Lower lobe of right lung (tissue), 2 donors: ENCODE measurements at regions not wholly inside any gene's neighbourhood (a gene's known extent, or its start where the extent isn't known, plus 50 kb on each side); places are given as distances from the start of the nearest gene placed in this dataset.

ENCODE experiments used
- ATAC-seq, 2 donors: fragments of 200-7000 bp; cut with Tn5 transposase; one replicate each; pipeline ENCODE4 v1.9.1; 2020 to 2022; ENCODE audit warnings: mild to moderate bottlenecking in 2 of 2, moderate library complexity in 2 of 2
- DNase-seq: peaks from one replicate; pipeline ENCODE4 v3.0.0-alpha.2; 2020
- H3K27ac ChIP-seq: fragments of 200-600 bp; one replicate; pipeline ENCODE4 v1.8.0; 2022
- H3K27me3 ChIP-seq: fragments of 200-600 bp; one replicate; pipeline ENCODE4 v1.8.0; 2022; ENCODE audit warnings: low read depth
- H3K36me3 ChIP-seq: fragments of 200-600 bp; one replicate; pipeline ENCODE4 v1.8.0; 2022; ENCODE audit warnings: mild to moderate bottlenecking
- H3K4me1 ChIP-seq: fragments of 200-600 bp; one replicate; pipeline ENCODE4 v1.8.0; 2022
- H3K4me3 ChIP-seq: fragments of 200-600 bp; one replicate; pipeline ENCODE4 v1.8.0; 2022; ENCODE audit warnings: mild to moderate bottlenecking
- H3K9me3 ChIP-seq: fragments of 200-600 bp; one replicate; pipeline ENCODE4 v1.8.0; 2022
- CTCF ChIP-seq: fragments of 200-600 bp; IDR thresholded peaks from one replicate; pipeline ENCODE4 v1.8.0; 2022; ENCODE audit warnings: antibody characterized with exemption, mild to moderate bottlenecking
- intact Hi-C: fragments of 100-400 bp; cut with DNase I; formaldehyde crosslinking; loops from one replicate; pipeline ENCODE4 v1.11.0; 2022
- donor health status: DM: no; HTN: yes; CAD: no; lungs with severe emphysema.

- H3K27ac ChIP-seq: no peak overlapping the region
- H3K4me3 ChIP-seq: no peak overlapping the region
- H3K36me3 ChIP-seq: no peaks in the 10 kb centered on the region
- no peaks in the 10 kb centered on the region for H3K9me3 ChIP-seq
- peaks cover 27% of the 10 kb centered on the region for H3K4me1 ChIP-seq
- ATAC-seq (no peak), DNase-seq (no peak)
- H3K27me3 ChIP-seq: no peaks in the 10 kb centered on the region
- TF ChIP-seq CTCF: no peak
- intact Hi-C loops: no loop called here
Measured at GRCh38 chr12:93242154-93242972, 135.4 kb upstream of the NUDT4 start.

- Histone ChIP-seq H3K4me1 (peaks cover 27% of the 10 kb centered on the region), H3K36me3 (no peaks in the 10 kb centered on the region), H3K9me3 (no peaks in the 10 kb centered on the region), H3K4me3 (no peak overlapping the region), H3K27ac (peak overlapping the region; percentile 56), H3K27me3 (no peaks in the 10 kb centered on the region)
- DNase-seq (no peak), ATAC-seq (no peak)
- intact Hi-C loops: no loop called here
- TF ChIP-seq CTCF: no peak
Measured at GRCh38 chr12:93243382-93243688, 134.4 kb upstream of the NUDT4 start.

- ATAC-seq: peak; percentile 85 to 86
Measured at GRCh38 chr12:93243689-93244513, 133.8 kb upstream of the NUDT4 start.

GRCh38 chr12:93244514-93245077 lies 133.1 kb upstream of the NUDT4 start:
- peak; percentile 26 to 37 for ATAC-seq
- no peak overlapping the region for H3K4me3 ChIP-seq

More at GRCh38 chr12:93243689-93244513, 133.8 kb upstream of the NUDT4 start:
- Histone ChIP-seq H3K27ac (peak overlapping the region; percentile 58), H3K4me1 (peaks cover 27% of the 10 kb centered on the region), H3K9me3 (no peaks in the 10 kb centered on the region), H3K27me3 (no peaks in the 10 kb centered on the region), H3K36me3 (no peaks in the 10 kb centered on the region), H3K4me3 (no peak overlapping the region)
- DNase-seq: no peak
- TF ChIP-seq CTCF: no peak
- intact Hi-C loops: no loop called here

More at GRCh38 chr12:93244514-93245077, 133.1 kb upstream of the NUDT4 start:
- Histone ChIP-seq H3K36me3 (no peaks in the 10 kb centered on the region), H3K4me1 (peaks cover 27% of the 10 kb centered on the region), H3K27ac (peak overlapping the region; percentile 58), H3K27me3 (no peaks in the 10 kb centered on the region), H3K9me3 (no peaks in the 10 kb centered on the region)
- no peak for DNase-seq
- no peak for TF ChIP-seq CTCF
- intact Hi-C loops: no loop called here
